Smooth muscle cell (in vitro differentiated cells): ENCODE measurements at regions not wholly inside any gene's neighbourhood (a gene's known extent, or its start where the extent isn't known, plus 50 kb on each side); places are given as distances from the start of the nearest gene placed in this dataset.

Experiments
- DNase-seq: peaks from one replicate; lab custom pipeline; 2025; ENCODE audit not compliant: unreplicated experiment; lab: John Stamatoyannopoulos, UW
- H2AFZ ChIP-seq: fragments of 200-600 bp; sonication (generic); 2 replicates; pipeline ENCODE4 v1.6.0; 2016; ENCODE audit warnings: antibody characterized with exemption, low read depth, mild to moderate bottlenecking
- H3F3A ChIP-seq: fragments of 200-600 bp; sonication (generic); 2 replicates; pipeline ENCODE4 v1.6.0; 2017; ENCODE audit warnings: antibody characterized with exemption, low read depth
- H3K27ac ChIP-seq: fragments of 200-600 bp; sonication (generic); 2 replicates; pipeline ENCODE4 v1.5.1; 2016; ENCODE audit warnings: low read depth, mild to moderate bottlenecking
- H3K27me3 ChIP-seq: fragments of 200-600 bp; sonication (generic); 2 replicates; pipeline ENCODE4 v1.6.1; 2016; ENCODE audit warnings: low read depth, mild to moderate bottlenecking
- H3K36me3 ChIP-seq: fragments of 200-600 bp; sonication (generic); 2 replicates; pipeline ENCODE4 v1.5.1; 2016; ENCODE audit warnings: low read depth
- H3K4me1 ChIP-seq: fragments of 200-600 bp; sonication (generic); 2 replicates; pipeline ENCODE4 v1.5.1; 2016; ENCODE audit warnings: low read depth
- H3K4me2 ChIP-seq: fragments of 200-600 bp; sonication (generic); 2 replicates; pipeline ENCODE4 v1.6.0; 2016; ENCODE audit warnings: mild to moderate bottlenecking
- H3K4me3 ChIP-seq: fragments of 200-600 bp; sonication (generic); 2 replicates; pipeline ENCODE4 v1.5.1; 2016; ENCODE audit warnings: mild to moderate bottlenecking
- H3K79me2 ChIP-seq: fragments of 200-600 bp; sonication (generic); 2 replicates; pipeline ENCODE4 v1.6.0; 2016; ENCODE audit warnings: low read depth, mild to moderate bottlenecking
- H3K9ac ChIP-seq: fragments of 200-600 bp; sonication (generic); 2 replicates; pipeline ENCODE4 v1.6.0; 2016; ENCODE audit warnings: low read depth
- H3K9me3 ChIP-seq: fragments of 200-600 bp; sonication (generic); replicated peaks from 2 replicates; pipeline ENCODE4 v1.5.1; 2016; ENCODE audit warnings: low read depth
- H4K20me1 ChIP-seq: fragments of 200-600 bp; sonication (generic); 2 replicates; pipeline ENCODE4 v1.6.0; 2016; ENCODE audit warnings: low read depth
- CTCF ChIP-seq: fragments of 200-600 bp; sonication (generic); IDR thresholded peaks from 2 replicates; pipeline ENCODE4 v1.5.1; 2017; ENCODE audit warnings: borderline replicate concordance, mild to moderate bottlenecking, antibody characterized with exemption; ENCODE audit not compliant: insufficient read depth, poor library complexity, severe bottlenecking
- WGBS: methylation state at CpG from one replicate; pipeline ENCODE4 v1.1.7; 2016; ENCODE audit warnings: low lambda C conversion rate; 5-methylcytosine and 5-hydroxymethylcytosine counted together

GRCh38 chr7:41910940-41911600 lies 208.2 kb upstream of the INHBA start:
- Histone ChIP-seq H3K4me1 (peaks cover 8% of the 10 kb centered on the region), H3K9me3 (no peaks in the 10 kb centered on the region), H3K4me3 (no peak overlapping the region), H3F3A (peaks cover 3% of the 10 kb centered on the region), H2AFZ (no peak overlapping the region), H3K4me2 (no peak overlapping the region), H3K79me2 (no peaks in the 10 kb centered on the region), H3K9ac (no peak overlapping the region), H3K27ac (no peak overlapping the region), H3K36me3 (no peaks in the 10 kb centered on the region), H3K27me3 (no peaks in the 10 kb centered on the region), H4K20me1 (no peaks in the 10 kb centered on the region)
- TF ChIP-seq CTCF = no peak
- no peak for DNase-seq
- WGBS = 86% methylated on average over 3 of the region's 3 CpGs

DNA sequence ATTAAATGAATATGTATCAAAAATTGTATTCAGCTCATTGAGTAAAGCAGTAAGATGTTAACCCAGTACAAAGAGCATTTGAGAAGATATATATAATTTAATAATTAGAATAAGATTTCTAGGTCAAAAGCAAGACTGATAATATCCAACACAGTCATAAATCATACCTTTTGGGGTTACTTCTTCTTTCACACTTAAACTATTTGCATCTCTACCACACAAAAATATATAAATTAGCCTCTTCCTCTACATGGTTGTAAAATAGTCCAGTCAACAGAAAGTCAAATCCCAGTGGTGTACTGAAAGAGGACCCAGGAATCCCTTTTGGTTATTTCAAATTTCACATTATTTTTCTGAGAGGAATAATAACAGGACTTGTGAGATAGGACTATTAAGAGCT lies 204.6 kb upstream of the INHBA start:
- DNase-seq = no peak
- no peak overlapping the region for H3K4me3 ChIP-seq
- no peak overlapping the region for H2AFZ ChIP-seq
- TF ChIP-seq CTCF = no peak
- no peak overlapping the region for H3K27ac ChIP-seq
- H3K9ac ChIP-seq = no peak overlapping the region
- no peaks in the 10 kb centered on the region for H4K20me1 ChIP-seq
- H3K79me2 ChIP-seq = no peaks in the 10 kb centered on the region
- H3F3A ChIP-seq = no peaks in the 10 kb centered on the region
- no peaks in the 10 kb centered on the region for H3K4me1 ChIP-seq
- H3K4me2 ChIP-seq = no peak overlapping the region
- no peaks in the 10 kb centered on the region for H3K36me3 ChIP-seq
- no peaks in the 10 kb centered on the region for H3K27me3 ChIP-seq
- H3K9me3 ChIP-seq = no peaks in the 10 kb centered on the region

GRCh38 chr7:41900532-41900931 lies 197.6 kb upstream of the INHBA start:
- Histone ChIP-seq H3K4me3 (no peak overlapping the region), H3K79me2 (no peaks in the 10 kb centered on the region), H3K9me3 (no peaks in the 10 kb centered on the region), H3K27ac (no peak overlapping the region), H2AFZ (no peak overlapping the region), H3K27me3 (no peaks in the 10 kb centered on the region), H3K9ac (no peak overlapping the region), H4K20me1 (no peaks in the 10 kb centered on the region), H3K4me2 (no peak overlapping the region), H3F3A (no peaks in the 10 kb centered on the region), H3K36me3 (no peaks in the 10 kb centered on the region), H3K4me1 (no peaks in the 10 kb centered on the region)
- no peak for TF ChIP-seq CTCF
- WGBS = 54% methylated on average over 2 of the region's 2 CpGs
- DNase-seq = no peak

- Histone ChIP-seq H3K4me3 (no peak overlapping the region), H3K4me1 (no peaks in the 10 kb centered on the region), H3F3A (no peaks in the 10 kb centered on the region), H3K27me3 (no peaks in the 10 kb centered on the region), H3K9me3 (no peaks in the 10 kb centered on the region), H4K20me1 (no peaks in the 10 kb centered on the region), H3K36me3 (no peaks in the 10 kb centered on the region), H3K27ac (no peak overlapping the region), H3K9ac (no peak overlapping the region), H2AFZ (no peak overlapping the region), H3K79me2 (no peaks in the 10 kb centered on the region), H3K4me2 (no peak overlapping the region)
- no peak for TF ChIP-seq CTCF
- no peak for DNase-seq
- 95% methylated on average over 4 of the region's 4 CpGs for WGBS
Observed at GRCh38 chr7:41899823-41900433, 197.0 kb upstream of the INHBA start.
